Mononuclear cell (primary cell): ENCODE measurements at regions not wholly inside any gene's neighbourhood (a gene's known extent, or its start where the extent isn't known, plus 50 kb on each side); places are given as distances from the start of the nearest gene placed in this dataset.

Experiments
- H3K27me3 ChIP-seq: 2 replicates; pipeline ENCODE4 v1.6.0; 2011; ENCODE audit warnings: low read length, control low read depth; ENCODE audit not compliant: insufficient read depth
- H3K4me1 ChIP-seq: 2 replicates; pipeline ENCODE4 v1.5.1; 2011; ENCODE audit warnings: mild to moderate bottlenecking, low read length, control low read depth; ENCODE audit not compliant: insufficient read depth
- H3K4me3 ChIP-seq: 2 replicates; pipeline ENCODE4 v1.5.1; 2011; ENCODE audit warnings: mild to moderate bottlenecking, low read length, moderate library complexity
- H3K9me3 ChIP-seq: 2 replicates; pipeline ENCODE4 v1.5.1; 2011; ENCODE audit warnings: low read depth, mild to moderate bottlenecking, control low read depth, low read length

GRCh38 chr6:24987446-24988115 lies 51.8 kb upstream of the RIPOR2 start:
- Histone ChIP-seq H3K9me3 (no peaks in the 10 kb centered on the region), H3K4me1 (peaks cover 43% of the 10 kb centered on the region), H3K4me3 (no peak overlapping the region), H3K27me3 (no peaks in the 10 kb centered on the region)

- Histone ChIP-seq H3K4me3 (no peak overlapping the region), H3K4me1 (peaks cover 43% of the 10 kb centered on the region), H3K27me3 (no peaks in the 10 kb centered on the region), H3K9me3 (no peaks in the 10 kb centered on the region)
Measured at GRCh38 chr6:24988562-24988961, 52.8 kb upstream of the RIPOR2 start.

GRCh38 chr6:24990236-24990845 lies 54.6 kb upstream of the RIPOR2 start:
- no peaks in the 10 kb centered on the region for H3K9me3 ChIP-seq
- H3K4me3 ChIP-seq: no peak overlapping the region
- H3K27me3 ChIP-seq: no peaks in the 10 kb centered on the region
- peaks cover 49% of the 10 kb centered on the region for H3K4me1 ChIP-seq

GRCh38 chr6:24990944-24991809 lies 55.4 kb upstream of the RIPOR2 start:
- no peak overlapping the region for H3K4me3 ChIP-seq
- no peaks in the 10 kb centered on the region for H3K9me3 ChIP-seq
- no peaks in the 10 kb centered on the region for H3K27me3 ChIP-seq
- peaks cover 56% of the 10 kb centered on the region for H3K4me1 ChIP-seq

- no peaks in the 10 kb centered on the region for H3K27me3 ChIP-seq
- no peaks in the 10 kb centered on the region for H3K9me3 ChIP-seq
- H3K4me3 ChIP-seq: no peak overlapping the region
- peaks cover 56% of the 10 kb centered on the region for H3K4me1 ChIP-seq
Measured at GRCh38 chr6:24991810-24992467, 56.2 kb upstream of the RIPOR2 start.

- peaks cover 67% of the 10 kb centered on the region for H3K4me1 ChIP-seq
- no peaks in the 10 kb centered on the region for H3K9me3 ChIP-seq
- no peak overlapping the region for H3K4me3 ChIP-seq
- no peaks in the 10 kb centered on the region for H3K27me3 ChIP-seq
Measured at GRCh38 chr6:24994812-24995211, 59.1 kb upstream of the RIPOR2 start.

- H3K4me3 ChIP-seq: no peak overlapping the region
- no peaks in the 10 kb centered on the region for H3K27me3 ChIP-seq
- no peaks in the 10 kb centered on the region for H3K9me3 ChIP-seq
- H3K4me1 ChIP-seq: peaks cover 68% of the 10 kb centered on the region
Measured at GRCh38 chr6:24995270-24995669, 59.5 kb upstream of the RIPOR2 start.

- Histone ChIP-seq H3K9me3 (no peaks in the 10 kb centered on the region), H3K4me1 (peaks cover 61% of the 10 kb centered on the region), H3K4me3 (no peak overlapping the region), H3K27me3 (no peaks in the 10 kb centered on the region)
Measured at GRCh38 chr6:24996269-24996836, 60.6 kb upstream of the RIPOR2 start.

- Histone ChIP-seq H3K27me3 (no peaks in the 10 kb centered on the region), H3K9me3 (no peaks in the 10 kb centered on the region), H3K4me1 (peaks cover 52% of the 10 kb centered on the region), H3K4me3 (no peak overlapping the region)
Measured at GRCh38 chr6:24997231-24997630, 61.5 kb upstream of the RIPOR2 start.

- peaks cover 57% of the 10 kb centered on the region for H3K4me1 ChIP-seq
- no peak overlapping the region for H3K4me3 ChIP-seq
- no peaks in the 10 kb centered on the region for H3K27me3 ChIP-seq
- H3K9me3 ChIP-seq: no peaks in the 10 kb centered on the region
Measured at GRCh38 chr6:24997905-24998304, 62.1 kb upstream of the RIPOR2 start.

GRCh38 chr6:25002326-25003091 lies 66.7 kb upstream of the RIPOR2 start:
- H3K27me3 ChIP-seq: no peaks in the 10 kb centered on the region
- peaks cover 65% of the 10 kb centered on the region for H3K4me1 ChIP-seq
- no peaks in the 10 kb centered on the region for H3K9me3 ChIP-seq
- no peak overlapping the region for H3K4me3 ChIP-seq

- Histone ChIP-seq H3K27me3 (no peaks in the 10 kb centered on the region), H3K4me1 (peaks cover 69% of the 10 kb centered on the region), H3K4me3 (no peak overlapping the region), H3K9me3 (no peaks in the 10 kb centered on the region)
Measured at GRCh38 chr6:25004357-25004756, 68.6 kb upstream of the RIPOR2 start.

- Histone ChIP-seq H3K9me3 (no peaks in the 10 kb centered on the region), H3K4me3 (no peak overlapping the region), H3K4me1 (peaks cover 72% of the 10 kb centered on the region), H3K27me3 (no peaks in the 10 kb centered on the region)
Measured at GRCh38 chr6:25005010-25005409, 69.2 kb upstream of the RIPOR2 start.

GRCh38 chr6:25006075-25006474 lies 70.3 kb upstream of the RIPOR2 start:
- peaks cover 75% of the 10 kb centered on the region for H3K4me1 ChIP-seq

More at GRCh38 chr6:25006075-25006474, 70.3 kb upstream of the RIPOR2 start:
- H3K27me3 ChIP-seq: no peaks in the 10 kb centered on the region
- no peaks in the 10 kb centered on the region for H3K9me3 ChIP-seq
- no peak overlapping the region for H3K4me3 ChIP-seq
